IMR-90 (cell line): ENCODE measurements at regions not wholly inside any gene's neighbourhood (a gene's known extent, or its start where the extent isn't known, plus 50 kb on each side); places are given as distances from the start of the nearest gene placed in this dataset.

ENCODE experiments used
- ATAC-seq: fragments of 200-7000 bp; cut with Tn5 transposase; 2 replicates; pipeline ENCODE4 v1.9.1; 2020; ENCODE audit warnings: low read depth, mild to moderate bottlenecking, moderate library complexity
- BruUV-seq: library from RNA; stranded (reverse); fragments of 400-500 nt; replicated peaks from 2 replicates; lab custom pipeline; 2021; lab: Mats Ljungman, UMichigan
- CTCF ChIA-PET: fragments of 300-600 bp; formaldehyde crosslinking; extraction: SDS; loops from one replicate; lab custom pipeline; 2021; ENCODE audit warnings: antibody characterized with exemption; lab: Yijun Ruan, JAX
- POLR2A ChIA-PET: fragments of 300-600 bp; sonication (Branson Sonifier 250); formaldehyde crosslinking; loops from one replicate; lab custom pipeline; 2022; ENCODE audit warnings: antibody characterized with exemption; ENCODE audit not compliant: unreplicated experiment; lab: Charles Lee
- DNase-seq: peaks from one replicate; pipeline ENCODE4 v3.0.0; 2013
- H2AFZ ChIP-seq: replicated peaks from 2 replicates; pipeline ENCODE3; 2013; ENCODE audit warnings: low read length, mild to moderate bottlenecking; ENCODE audit not compliant: poor library complexity
- H2AK5ac ChIP-seq: 2 replicates; pipeline ENCODE4 v1.6.1; 2013; ENCODE audit warnings: low read depth, low read length, inconsistent platforms
- H2AK9ac ChIP-seq: replicated peaks from 2 replicates; pipeline ENCODE3; 2013; ENCODE audit warnings: mild to moderate bottlenecking, low read depth, low read length, moderate library complexity; ENCODE audit not compliant: poor library complexity
- H2BK120ac ChIP-seq: 2 replicates; pipeline ENCODE4 v1.6.1; 2013; ENCODE audit warnings: low read depth, low read length, inconsistent platforms
- H2BK15ac ChIP-seq: 3 replicates; pipeline ENCODE4 v1.6.1; 2013; ENCODE audit warnings: low read depth, low read length, inconsistent platforms
- H2BK20ac ChIP-seq: 2 replicates; pipeline ENCODE4 v1.6.1; 2013; ENCODE audit warnings: low read depth, mild to moderate bottlenecking, inconsistent platforms, low read length, moderate library complexity
- H2BK5ac ChIP-seq: 2 replicates; pipeline ENCODE4 v1.6.1; 2013; ENCODE audit warnings: mild to moderate bottlenecking, low read depth, low read length, inconsistent platforms; ENCODE audit not compliant: poor library complexity, severe bottlenecking
- H3K14ac ChIP-seq: replicated peaks from 2 replicates; pipeline ENCODE4 v1.6.1; 2013; ENCODE audit warnings: low read depth, low read length, inconsistent platforms
- H3K18ac ChIP-seq: 2 replicates; pipeline ENCODE4 v1.6.1; 2013; ENCODE audit warnings: low read depth, low read length, control low read depth
- H3K23ac ChIP-seq: 2 replicates; pipeline ENCODE4 v1.6.1; 2013; ENCODE audit warnings: low read depth, low read length, inconsistent platforms
- H3K27ac ChIP-seq: 2 replicates; pipeline ENCODE4 v1.5.1; 2013; ENCODE audit warnings: mild to moderate bottlenecking, control low read depth, low read length; ENCODE audit not compliant: insufficient read depth
- H3K27me3 ChIP-seq: 2 replicates; pipeline ENCODE4 v1.6.1; 2013; ENCODE audit warnings: low read length; ENCODE audit not compliant: control insufficient read depth, insufficient read depth
- H3K36me3 ChIP-seq: 2 replicates; pipeline ENCODE4 v1.6.1; 2013; ENCODE audit warnings: low read length, mixed read lengths; ENCODE audit not compliant: control insufficient read depth, insufficient read depth
- H3K4ac ChIP-seq: 2 replicates; pipeline ENCODE4 v1.6.1; 2013; ENCODE audit warnings: low read depth, low read length, inconsistent platforms
- H3K4me1 ChIP-seq: 2 replicates; pipeline ENCODE4 v1.6.1; 2013; ENCODE audit warnings: low read length, mixed read lengths; ENCODE audit not compliant: control insufficient read depth, insufficient read depth
- H3K4me2 ChIP-seq: 2 replicates; pipeline ENCODE4 v1.6.1; 2013; ENCODE audit warnings: low read depth, mild to moderate bottlenecking, control low read depth, low read length, moderate library complexity
- H3K4me3 ChIP-seq: 2 replicates; pipeline ENCODE4 v1.5.1; 2013; ENCODE audit warnings: low read depth, mild to moderate bottlenecking, control low read depth, low read length, moderate library complexity; ENCODE audit not compliant: insufficient read depth
- H3K56ac ChIP-seq: 2 replicates; pipeline ENCODE4 v1.6.1; 2013; ENCODE audit warnings: low read length, inconsistent platforms; ENCODE audit not compliant: insufficient read depth; ENCODE audit errors: extremely low read depth
- H3K79me1 ChIP-seq, 2 experiments: 2 replicates each; pipeline ENCODE4 v1.6.1; 2013; ENCODE audit warnings: low read length in 2 of 2, inconsistent platforms in 1 of 2, low read depth in 1 of 2
- H3K9ac ChIP-seq: 2 replicates; pipeline ENCODE4 v1.6.1; 2013; ENCODE audit warnings: low read depth, low read length, control low read depth
- H3K9me1 ChIP-seq: 2 replicates; pipeline ENCODE4 v1.6.1; 2013; ENCODE audit warnings: low read length, inconsistent platforms; ENCODE audit not compliant: insufficient read depth
- H3K9me3 ChIP-seq: 2 replicates; pipeline ENCODE4 v1.6.1; 2013; ENCODE audit warnings: low read length; ENCODE audit not compliant: control insufficient read depth, insufficient read depth
- H4K20me1 ChIP-seq: 2 replicates; pipeline ENCODE4 v1.6.1; 2013; ENCODE audit warnings: low read length, inconsistent platforms; ENCODE audit not compliant: insufficient read depth
- H4K5ac ChIP-seq: 2 replicates; pipeline ENCODE4 v1.6.1; 2013; ENCODE audit warnings: mild to moderate bottlenecking, low read depth, low read length, control low read depth
- H4K8ac ChIP-seq, 2 experiments: 2 replicates each; pipeline ENCODE4 v1.6.1; 2013; ENCODE audit warnings: low read depth in 2 of 2, low read length in 2 of 2, control low read depth in 1 of 2, inconsistent platforms in 1 of 2
- H4K91ac ChIP-seq: 2 replicates; pipeline ENCODE4 v1.6.1; 2013; ENCODE audit warnings: low read depth, low read length, inconsistent platforms; ENCODE audit not compliant: insufficient read depth
- CTCF ChIP-seq: conservative IDR thresholded peaks from 2 replicates; pipeline ENCODE4 v1.5.1; 2012; ENCODE audit warnings: mild to moderate bottlenecking, low read depth, low read length, improper control_type of control experiment
- FOS ChIP-seq: fragments of 150-350 bp; IDR thresholded peaks from 2 replicates; pipeline ENCODE4 v1.6.1; 2016; ENCODE audit warnings: low read depth, low read length
- MAZ ChIP-seq: IDR thresholded peaks from 2 replicates; pipeline ENCODE4 v1.6.1; 2012; ENCODE audit warnings: low read depth, mild to moderate bottlenecking, low read length, improper control_type of control experiment, moderate library complexity, borderline replicate concordance
- NFE2L2 ChIP-seq: fragments of 150-350 bp; IDR thresholded peaks from 2 replicates; pipeline ENCODE4 v1.6.1; 2016; ENCODE audit warnings: low read depth, mild to moderate bottlenecking, low read length
- POLR2A ChIP-seq: IDR thresholded peaks from 2 replicates; pipeline ENCODE4 v1.6.1; 2012; ENCODE audit warnings: mild to moderate bottlenecking, low read depth, low read length
- RAD21 ChIP-seq: IDR thresholded peaks from 2 replicates; pipeline ENCODE4 v1.6.1; 2012; ENCODE audit warnings: low read length, improper control_type of control experiment
- RCOR1 ChIP-seq: IDR thresholded peaks from 2 replicates; pipeline ENCODE4 v1.6.1; 2012; ENCODE audit warnings: mild to moderate bottlenecking, low read length, improper control_type of control experiment; ENCODE audit not compliant: insufficient replicate concordance
- RFX5 ChIP-seq: IDR thresholded peaks from 2 replicates; pipeline ENCODE4 v1.8.0; 2012; ENCODE audit warnings: low read depth, mild to moderate bottlenecking, low read length, moderate library complexity
- WGBS, 2 experiments: methylation state at CpG; one replicate each; pipeline versions ENCODE4 v1.1.5 to v1.1.7; 2013; ENCODE audit warnings: missing lambda C conversion rate in 2 of 2; ENCODE audit not compliant: insufficient read length in 1 of 2; ENCODE audit errors: extremely low coverage in 2 of 2; 5-methylcytosine and 5-hydroxymethylcytosine counted together
- dilution Hi-C: fragments of 300-500 bp; cut with HindIII; formaldehyde crosslinking; loops from one replicate; pipeline ENCODE4 v1.14.3; 2018; ENCODE audit warnings: low sequenced_read_pairs; ENCODE audit not compliant: unreplicated experiment
- in situ Hi-C: fragments of 300-500 bp; cut with MboI; formaldehyde crosslinking; loops from 3 replicates; pipeline ENCODE4 v1.14.3; 2019; ENCODE audit warnings: low sequenced_read_pairs, inconsistent platforms, mixed read lengths
- intact Hi-C: fragments of 100-400 bp; cut with micrococcal nuclease; formaldehyde crosslinking; loops from 2 replicates; pipeline ENCODE4 v1.10.0; 2022
- TF ChIP-seq, protein P1 (sequence below): fragments of 150-350 bp; IDR thresholded peaks from 2 replicates; pipeline ENCODE4 v1.6.1; 2016; ENCODE audit warnings: low read depth, mild to moderate bottlenecking, low read length, moderate library complexity, borderline replicate concordance
- TF ChIP-seq, protein P2 (sequence below): fragments of 150-350 bp; IDR thresholded peaks from 2 replicates; pipeline ENCODE4 v1.6.1; 2017; ENCODE audit warnings: mild to moderate bottlenecking, antibody characterized with exemption, low read length, low read depth

- WGBS, 2 experiments: 100% methylated on average over 1 of the region's 1 CpG; no CpG with 5 or more reads in 1 of the 2 experiments
- ATAC-seq: no peak
Measured at GRCh38 chr6:122330315-122330714, 69.1 kb upstream of the HSF2 start.

More at GRCh38 chr6:122330315-122330714, 69.1 kb upstream of the HSF2 start:
- Histone ChIP-seq H4K91ac (no peak overlapping the region), H3K14ac (no peak overlapping the region), H3K9ac (no peak overlapping the region), H2AK5ac (no peak overlapping the region), H3K4me3 (no peak overlapping the region), H3K4ac (no peak overlapping the region), H3K27ac (no peak overlapping the region), H2BK120ac (no peak overlapping the region), H4K5ac (no peak overlapping the region), H3K23ac (no peak overlapping the region), H2BK15ac (no peak overlapping the region), H4K20me1 (no peaks in the 10 kb centered on the region), H3K36me3 (no peaks in the 10 kb centered on the region), H3K9me3 (no peaks in the 10 kb centered on the region), H3K79me1 (no peaks in the 10 kb centered on the region), H3K27me3 (no peaks in the 10 kb centered on the region), H3K4me1 (no peaks in the 10 kb centered on the region), H2BK5ac (no peak overlapping the region), H3K9me1 (no peaks in the 10 kb centered on the region), H2BK20ac (no peak overlapping the region), H2AK9ac (no peak overlapping the region), H3K4me2 (no peak overlapping the region), H3K56ac (no peak overlapping the region), H3K18ac (no peak overlapping the region), H4K8ac (no peak overlapping the region), H2AFZ (no peak overlapping the region)
- in situ Hi-C loops: no loop called here
- ChIA-PET POLR2A (no interaction called here), CTCF (no interaction called here)
- no TSS peak for BruUV-seq
- intact Hi-C loops: no loop called here
- dilution Hi-C loops: no loop called here
- no peak for DNase-seq
- no peak for TF ChIP-seq FOS
- TF ChIP-seq RAD21: no peak
- TF ChIP-seq, protein P1, sequence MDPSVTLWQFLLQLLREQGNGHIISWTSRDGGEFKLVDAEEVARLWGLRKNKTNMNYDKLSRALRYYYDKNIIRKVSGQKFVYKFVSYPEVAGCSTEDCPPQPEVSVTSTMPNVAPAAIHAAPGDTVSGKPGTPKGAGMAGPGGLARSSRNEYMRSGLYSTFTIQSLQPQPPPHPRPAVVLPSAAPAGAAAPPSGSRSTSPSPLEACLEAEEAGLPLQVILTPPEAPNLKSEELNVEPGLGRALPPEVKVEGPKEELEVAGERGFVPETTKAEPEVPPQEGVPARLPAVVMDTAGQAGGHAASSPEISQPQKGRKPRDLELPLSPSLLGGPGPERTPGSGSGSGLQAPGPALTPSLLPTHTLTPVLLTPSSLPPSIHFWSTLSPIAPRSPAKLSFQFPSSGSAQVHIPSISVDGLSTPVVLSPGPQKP: no peak
- no peak for TF ChIP-seq POLR2A
- TF ChIP-seq, protein P2, sequence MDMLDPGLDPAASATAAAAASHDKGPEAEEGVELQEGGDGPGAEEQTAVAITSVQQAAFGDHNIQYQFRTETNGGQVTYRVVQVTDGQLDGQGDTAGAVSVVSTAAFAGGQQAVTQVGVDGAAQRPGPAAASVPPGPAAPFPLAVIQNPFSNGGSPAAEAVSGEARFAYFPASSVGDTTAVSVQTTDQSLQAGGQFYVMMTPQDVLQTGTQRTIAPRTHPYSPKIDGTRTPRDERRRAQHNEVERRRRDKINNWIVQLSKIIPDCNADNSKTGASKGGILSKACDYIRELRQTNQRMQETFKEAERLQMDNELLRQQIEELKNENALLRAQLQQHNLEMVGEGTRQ: no peak
- no peak for TF ChIP-seq RCOR1
- TF ChIP-seq CTCF: no peak
- TF ChIP-seq MAZ: no peak
- TF ChIP-seq RFX5: no peak
- TF ChIP-seq NFE2L2: no peak
